IMR-90 (cell line): ENCODE measurements at regions not wholly inside any gene's neighbourhood (a gene's known extent, or its start where the extent isn't known, plus 50 kb on each side); places are given as distances from the start of the nearest gene placed in this dataset.

ENCODE experiments used
- BHLHE40 ChIP-seq: fragments of 150-350 bp; IDR thresholded peaks from 2 replicates; pipeline ENCODE4 v1.6.1; 2016; ENCODE audit warnings: mild to moderate bottlenecking, low read depth, low read length
- CTCF ChIP-seq: conservative IDR thresholded peaks from 2 replicates; pipeline ENCODE4 v1.5.1; 2012; ENCODE audit warnings: mild to moderate bottlenecking, low read depth, low read length, improper control_type of control experiment
- RAD21 ChIP-seq: IDR thresholded peaks from 2 replicates; pipeline ENCODE4 v1.6.1; 2012; ENCODE audit warnings: low read length, improper control_type of control experiment
- RCOR1 ChIP-seq: IDR thresholded peaks from 2 replicates; pipeline ENCODE4 v1.6.1; 2012; ENCODE audit warnings: mild to moderate bottlenecking, low read length, improper control_type of control experiment; ENCODE audit not compliant: insufficient replicate concordance
- SMC3 ChIP-seq: fragments of 150-350 bp; IDR thresholded peaks from 2 replicates; pipeline ENCODE4 v1.6.1; 2016; ENCODE audit warnings: low read depth, mild to moderate bottlenecking, antibody characterized with exemption, low read length, moderate library complexity
- USF2 ChIP-seq: fragments of 150-350 bp; IDR thresholded peaks from 2 replicates; pipeline ENCODE4 v1.6.1; 2017; ENCODE audit warnings: mild to moderate bottlenecking, antibody characterized with exemption, low read length, low read depth

GRCh38 chr2:143840601-143841000, 679.3 kb downstream of the ZEB2 start:
- no peak for TF ChIP-seq RCOR1
- TF ChIP-seq CTCF = no peak
- TF ChIP-seq SMC3 = no peak
- no peak for TF ChIP-seq RAD21
- TF ChIP-seq BHLHE40 = no peak
- no peak for TF ChIP-seq USF2
